Erythroblast (primary cell): ENCODE measurements at regions not wholly inside any gene's neighbourhood (a gene's known extent, or its start where the extent isn't known, plus 50 kb on each side); places are given as distances from the start of the nearest gene placed in this dataset.

Experiments
- GATA1 ChIP-seq: IDR thresholded peaks from 2 replicates; pipeline ENCODE4 v1.6.1; 2011; ENCODE audit warnings: low read depth, mild to moderate bottlenecking, control low read depth, low read length, moderate library complexity
- POLR2A ChIP-seq: IDR thresholded peaks from 2 replicates; pipeline ENCODE4 v1.6.1; 2011; ENCODE audit warnings: mild to moderate bottlenecking, low read length

DNA sequence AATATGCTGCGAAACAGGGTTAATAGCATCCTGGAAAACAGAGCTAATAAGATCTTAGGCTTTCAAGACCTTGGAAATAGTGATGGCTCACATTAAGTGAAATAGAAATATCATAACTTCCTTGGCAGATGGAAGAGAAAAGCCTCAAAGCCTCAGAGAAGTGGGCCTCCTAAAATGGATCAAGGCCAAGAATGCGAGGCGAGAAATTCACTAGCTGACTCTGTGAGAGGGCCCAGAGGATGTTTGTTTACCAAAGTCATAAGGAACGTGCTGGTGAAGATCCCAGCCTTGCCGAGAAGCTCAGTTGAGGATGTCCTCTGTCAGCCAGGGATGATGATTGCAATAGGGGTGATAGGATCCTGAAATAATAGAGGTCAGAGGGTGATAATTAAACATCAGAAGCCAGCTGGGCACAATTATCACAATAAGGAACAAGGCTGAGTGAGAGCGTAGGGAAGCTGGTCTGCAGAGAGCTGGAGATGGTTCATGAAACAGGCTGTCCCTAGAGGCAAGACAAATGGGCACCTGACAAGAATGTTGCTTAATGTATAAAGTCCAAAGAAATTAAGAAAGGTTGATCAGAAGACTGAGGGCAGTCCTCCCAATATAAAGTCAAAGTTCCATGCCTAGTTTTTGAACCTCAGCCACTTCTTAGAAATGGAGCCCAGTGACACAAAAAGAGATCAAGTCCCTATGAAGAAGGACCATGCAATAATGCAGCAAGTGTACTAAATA lies 101.7 kb upstream of the COG2 start:
- TF ChIP-seq POLR2A (no peak), GATA1 (no peak)
